Mesenchymal stem cell (in vitro differentiated cells and primary cell): ENCODE measurements at regions not wholly inside any gene's neighbourhood (a gene's known extent, or its start where the extent isn't known, plus 50 kb on each side); places are given as distances from the start of the nearest gene placed in this dataset.

ENCODE experiments used
- DNase-seq: peaks from one replicate; pipeline ENCODE4 v3.0.0-alpha.2; 2013
- H2AFZ ChIP-seq: one replicate; pipeline ENCODE4 v1.6.1; 2013; ENCODE audit warnings: low read depth, mild to moderate bottlenecking, control low read depth, inconsistent platforms, low read length, moderate library complexity
- H2AK5ac ChIP-seq: 2 replicates; pipeline ENCODE4 v1.6.1; 2013; ENCODE audit warnings: low read length, moderate library complexity, mild to moderate bottlenecking, inconsistent platforms; ENCODE audit not compliant: severe bottlenecking
- H2BK120ac ChIP-seq: one replicate; pipeline ENCODE4 v1.6.1; 2013; ENCODE audit warnings: low read depth, mild to moderate bottlenecking, inconsistent platforms, low read length, moderate library complexity
- H2BK12ac ChIP-seq, 2 experiments: one replicate each; pipeline ENCODE4 v1.6.1; 2013; ENCODE audit warnings: inconsistent platforms in 2 of 2, low read length in 2 of 2, mild to moderate bottlenecking in 2 of 2, moderate library complexity in 2 of 2, control low read depth in 1 of 2
- H2BK15ac ChIP-seq: one replicate; pipeline ENCODE4 v1.6.1; 2013; ENCODE audit warnings: mild to moderate bottlenecking, low read depth, inconsistent platforms; ENCODE audit not compliant: poor library complexity, severe bottlenecking
- H2BK5ac ChIP-seq: 2 replicates; pipeline ENCODE4 v1.6.1; 2013; ENCODE audit warnings: low read depth, mild to moderate bottlenecking, low read length, control low read depth, inconsistent platforms; ENCODE audit not compliant: poor library complexity, severe bottlenecking
- H3K14ac ChIP-seq, 2 experiments: one replicate each; pipeline ENCODE4 v1.6.1; 2013; ENCODE audit warnings: inconsistent platforms in 2 of 2, low read length in 2 of 2, control low read depth in 1 of 2, mild to moderate bottlenecking in 1 of 2, moderate library complexity in 1 of 2
- H3K18ac ChIP-seq, 2 experiments: one replicate each; pipeline ENCODE4 v1.6.1; 2013; ENCODE audit warnings: inconsistent platforms in 2 of 2, low read length in 2 of 2, control low read depth in 1 of 2, low read depth in 1 of 2, mild to moderate bottlenecking in 1 of 2
- H3K23ac ChIP-seq, 2 experiments: one replicate each; pipeline ENCODE4 v1.6.1; 2013; ENCODE audit warnings: inconsistent platforms in 2 of 2, low read length in 2 of 2, mild to moderate bottlenecking in 2 of 2, moderate library complexity in 2 of 2, control low read depth in 1 of 2
- H3K27ac ChIP-seq: 2 replicates; pipeline ENCODE4 v1.5.1; 2013; ENCODE audit warnings: mild to moderate bottlenecking, moderate library complexity, low read length, control low read depth, inconsistent platforms; ENCODE audit not compliant: poor library complexity, severe bottlenecking
- H3K27me3 ChIP-seq, 2 experiments: 2 replicates each; pipeline versions ENCODE4 v1.6.1 to v1.7.0; 2013; ENCODE audit warnings: low read length in 2 of 2, mild to moderate bottlenecking in 2 of 2, moderate library complexity in 2 of 2, control low read depth in 1 of 2, inconsistent platforms in 1 of 2; ENCODE audit not compliant: control insufficient read depth in 1 of 2, insufficient read depth in 1 of 2
- H3K36me3 ChIP-seq, 2 experiments: 2 replicates each; pipeline versions ENCODE4 v1.6.1 to v1.7.0; 2013; ENCODE audit warnings: low read length in 2 of 2, control low read depth in 1 of 2, inconsistent platforms in 1 of 2, low read depth in 1 of 2, mild to moderate bottlenecking in 1 of 2; ENCODE audit not compliant: insufficient read depth in 2 of 2, control insufficient read depth in 1 of 2
- H3K4ac ChIP-seq, 2 experiments: one replicate each; pipeline ENCODE4 v1.6.1; 2013; ENCODE audit warnings: inconsistent platforms in 2 of 2, low read length in 2 of 2, mild to moderate bottlenecking in 2 of 2, moderate library complexity in 2 of 2, control low read depth in 1 of 2, low read depth in 1 of 2
- H3K4me1 ChIP-seq: 2 replicates; pipeline ENCODE4 v1.6.1; 2013; ENCODE audit warnings: low read depth, low read length, control low read depth; ENCODE audit not compliant: control insufficient read depth, insufficient read depth
- H3K4me2 ChIP-seq: 2 replicates; pipeline ENCODE4 v1.6.1; 2013; ENCODE audit warnings: low read length, mild to moderate bottlenecking, inconsistent platforms; ENCODE audit not compliant: poor library complexity, severe bottlenecking
- H3K4me3 ChIP-seq, 2 experiments: 2 replicates each; pipeline versions ENCODE4 v1.5.1 to v1.7.0; 2013; ENCODE audit warnings: low read length in 2 of 2, mild to moderate bottlenecking in 2 of 2, control low read depth in 1 of 2, low read depth in 1 of 2; ENCODE audit not compliant: insufficient read depth in 1 of 2
- H3K79me1 ChIP-seq: replicated peaks from 2 replicates; pipeline ENCODE4 v1.6.1; 2013; ENCODE audit warnings: mild to moderate bottlenecking, control low read depth, low read length, inconsistent platforms; ENCODE audit not compliant: poor library complexity, severe bottlenecking
- H3K9ac ChIP-seq: 2 replicates; pipeline ENCODE4 v1.7.0; 2013; ENCODE audit warnings: mild to moderate bottlenecking, low read length, moderate library complexity
- H3K9me3 ChIP-seq: 2 replicates; pipeline ENCODE4 v1.7.0; 2013; ENCODE audit warnings: mild to moderate bottlenecking, low read length; ENCODE audit not compliant: control insufficient read depth
- H4K8ac ChIP-seq: one replicate; pipeline ENCODE4 v1.6.1; 2013; ENCODE audit warnings: inconsistent platforms, mild to moderate bottlenecking, low read length, moderate library complexity
- H4K91ac ChIP-seq: one replicate; pipeline ENCODE4 v1.6.1; 2013; ENCODE audit warnings: mild to moderate bottlenecking, low read length, inconsistent platforms
- WGBS: methylation state at CpG from one replicate; pipeline ENCODE4 v1.1.7; 2013; ENCODE audit warnings: mixed read lengths; 5-methylcytosine and 5-hydroxymethylcytosine counted together

DNA sequence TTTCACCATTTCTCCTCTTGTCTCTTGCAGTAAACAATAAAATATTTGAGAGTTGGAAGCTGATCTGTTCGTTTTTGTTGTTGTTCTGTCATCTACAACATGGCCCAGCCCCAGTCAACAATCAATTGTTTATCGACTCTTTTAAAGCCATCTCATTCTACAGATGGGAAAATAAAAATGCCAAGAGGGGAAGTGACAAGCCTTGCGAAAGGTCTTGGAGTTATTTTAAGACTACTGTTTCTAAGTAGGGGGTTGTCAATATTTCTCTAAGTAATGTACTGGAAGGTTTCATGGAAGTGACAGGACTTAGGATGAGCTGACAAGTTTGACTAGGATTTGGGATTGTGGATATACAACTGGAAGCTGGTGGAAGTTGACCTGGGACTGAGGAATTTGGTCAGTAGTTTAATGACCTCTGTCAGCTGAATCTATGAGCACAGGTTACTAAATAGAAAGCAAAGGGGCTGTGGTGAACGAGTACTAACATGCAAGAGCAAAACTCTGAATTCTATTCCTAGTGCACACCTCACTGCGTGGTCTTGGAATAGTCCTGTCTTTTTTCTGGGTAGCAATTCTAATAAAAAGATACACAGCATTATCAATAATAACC, 57.5 kb upstream of the ADRB2 start:
- Histone ChIP-seq H3K4me1 (no peaks in the 10 kb centered on the region), H2BK15ac (no peak overlapping the region), H3K36me3 (no peaks in the 10 kb centered on the region), H2AK5ac (no peak overlapping the region), H3K9me3 (no peaks in the 10 kb centered on the region), H3K27me3 (peaks cover 6% of the 10 kb centered on the region in 2 experiments), H3K18ac (no peak overlapping the region), H2BK120ac (no peak overlapping the region), H4K91ac (no peak overlapping the region), H3K79me1 (no peaks in the 10 kb centered on the region), H2BK5ac (no peak overlapping the region), H3K9ac (no peak overlapping the region), H3K14ac (no peak overlapping the region), H4K8ac (no peak overlapping the region), H3K23ac (no peak overlapping the region), H2BK12ac (no peak overlapping the region), H3K27ac (no peak overlapping the region), H3K4me3 (no peak overlapping the region), H3K4ac (no peak overlapping the region), H3K4me2 (no peak overlapping the region), H2AFZ (no peak overlapping the region)
- WGBS, result 98% methylated on average over 3 of the region's 5 CpGs
- DNase-seq, result no peak

DNA sequence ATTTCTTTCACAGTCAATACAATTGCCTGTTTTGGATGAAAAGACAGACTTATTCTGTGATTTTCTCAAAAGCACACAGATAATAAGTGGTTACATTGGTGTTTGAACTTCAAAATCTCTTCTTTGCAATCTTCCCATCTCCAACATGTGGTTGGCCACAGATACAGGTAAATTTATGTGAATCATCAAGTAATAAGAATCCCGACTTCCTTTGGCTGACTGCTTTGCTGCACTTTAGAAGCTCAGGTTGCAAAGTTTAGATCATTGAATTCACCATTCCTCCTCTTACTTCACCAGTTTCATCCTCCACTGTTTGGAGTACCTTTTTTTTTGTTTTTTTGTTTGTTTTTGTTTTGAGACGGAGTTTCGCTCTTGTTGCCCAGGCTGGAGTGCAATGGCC, 56.5 kb upstream of the ADRB2 start:
- no peak overlapping the region for H2BK5ac ChIP-seq
- H4K91ac ChIP-seq, result no peak overlapping the region
- H2BK15ac ChIP-seq, result no peak overlapping the region
- H3K4ac ChIP-seq, result no peak overlapping the region
- no peak overlapping the region for H3K23ac ChIP-seq
- H3K27ac ChIP-seq, result no peak overlapping the region
- H3K79me1 ChIP-seq, result no peaks in the 10 kb centered on the region
- H3K9me3 ChIP-seq, result no peaks in the 10 kb centered on the region
- 89% methylated on average over 3 of the region's 3 CpGs for WGBS
- H3K14ac ChIP-seq, result no peak overlapping the region
- no peak overlapping the region for H3K9ac ChIP-seq
- H4K8ac ChIP-seq, result no peak overlapping the region
- no peak for DNase-seq
- H3K4me1 ChIP-seq, result no peaks in the 10 kb centered on the region
- no peak overlapping the region for H2AFZ ChIP-seq
- H3K27me3 ChIP-seq, result peaks cover 6% of the 10 kb centered on the region in 2 experiments
- no peak overlapping the region for H3K4me3 ChIP-seq
- H2BK12ac ChIP-seq, result no peak overlapping the region
- no peak overlapping the region for H2BK120ac ChIP-seq
- H3K4me2 ChIP-seq, result no peak overlapping the region
- no peaks in the 10 kb centered on the region for H3K36me3 ChIP-seq
- no peak overlapping the region for H2AK5ac ChIP-seq
- H3K18ac ChIP-seq, result no peak overlapping the region

DNA sequence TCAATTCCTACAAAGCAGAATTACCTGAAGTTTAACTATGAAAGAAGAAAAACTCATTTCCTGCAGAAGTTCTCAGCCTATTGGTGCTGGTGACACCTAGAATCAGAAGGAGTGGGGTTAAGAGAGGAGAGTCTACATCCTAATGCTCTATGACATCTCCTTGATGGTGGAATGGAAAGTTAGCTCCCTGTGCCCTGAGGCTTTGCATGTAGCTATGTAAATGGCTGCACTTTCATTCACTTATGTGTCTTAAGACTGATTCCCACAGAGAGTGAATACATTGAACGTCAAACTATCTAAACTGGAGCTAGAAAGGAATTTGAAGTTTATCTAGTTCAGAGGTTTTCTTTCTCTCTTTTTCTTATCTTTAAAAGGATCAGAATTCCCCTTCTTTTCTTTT, 52.1 kb upstream of the ADRB2 start:
- Histone ChIP-seq H3K14ac (no peak overlapping the region), H3K9ac (no peak overlapping the region), H3K4me2 (no peak overlapping the region), H2AFZ (no peak overlapping the region), H3K36me3 (no peaks in the 10 kb centered on the region), H3K23ac (no peak overlapping the region), H3K18ac (no peak overlapping the region), H2BK15ac (no peak overlapping the region), H3K27ac (no peak overlapping the region), H2BK5ac (no peak overlapping the region), H3K27me3 (peaks cover 6% of the 10 kb centered on the region in 2 experiments), H4K8ac (no peak overlapping the region), H3K9me3 (no peaks in the 10 kb centered on the region), H3K79me1 (no peaks in the 10 kb centered on the region), H2AK5ac (no peak overlapping the region), H4K91ac (no peak overlapping the region), H3K4ac (no peak overlapping the region), H3K4me1 (no peaks in the 10 kb centered on the region), H2BK12ac (no peak overlapping the region), H2BK120ac (no peak overlapping the region), H3K4me3 (no peak overlapping the region)
- no peak for DNase-seq
- WGBS, result no CpG with 5 or more reads among the region's 1 CpG

DNA sequence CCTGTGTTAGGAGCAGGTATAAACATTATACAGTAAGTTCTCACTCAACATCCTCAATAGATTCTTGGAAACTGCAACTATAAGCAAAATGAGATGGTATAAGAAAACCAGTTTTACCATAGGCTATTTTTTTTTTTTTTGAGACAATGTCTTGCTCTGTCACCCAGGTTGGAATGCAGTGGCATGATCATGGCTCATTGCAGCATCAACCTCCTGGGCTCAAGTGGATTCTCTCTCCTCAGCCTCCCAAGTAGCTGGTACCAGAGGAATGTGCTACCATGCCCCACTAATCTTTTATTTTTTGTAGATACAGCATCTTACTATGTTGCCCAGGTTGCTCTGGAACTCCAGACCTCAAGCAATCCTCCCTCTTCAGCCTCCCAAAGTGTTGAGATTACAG, 50.1 kb upstream of the ADRB2 start:
- H2AK5ac ChIP-seq, result no peak overlapping the region
- H2BK5ac ChIP-seq, result no peak overlapping the region
- H2BK120ac ChIP-seq, result no peak overlapping the region
- no peak overlapping the region for H4K8ac ChIP-seq
- no peaks in the 10 kb centered on the region for H3K4me1 ChIP-seq
- no peaks in the 10 kb centered on the region for H3K36me3 ChIP-seq
- no peak overlapping the region for H3K18ac ChIP-seq
- H3K4me2 ChIP-seq, result no peak overlapping the region
- no peaks in the 10 kb centered on the region for H3K79me1 ChIP-seq
- H3K27me3 ChIP-seq, result peaks cover 6% of the 10 kb centered on the region in 2 experiments
- H4K91ac ChIP-seq, result no peak overlapping the region
- no peak overlapping the region for H3K9ac ChIP-seq
- H3K9me3 ChIP-seq, result no peaks in the 10 kb centered on the region
- no peak overlapping the region for H3K4me3 ChIP-seq
- no peak overlapping the region for H2BK12ac ChIP-seq
- no peak overlapping the region for H2AFZ ChIP-seq
- no peak for DNase-seq
- no peak overlapping the region for H3K27ac ChIP-seq
- no peak overlapping the region for H3K4ac ChIP-seq
- no peak overlapping the region for H3K23ac ChIP-seq
- H2BK15ac ChIP-seq, result no peak overlapping the region
- no peak overlapping the region for H3K14ac ChIP-seq
